ENCODE measurements at regions not wholly inside any gene's neighbourhood (a gene's known extent, or its start where the extent isn't known, plus 50 kb on each side); places are given as distances from the start of the nearest gene placed in this dataset.

DNA sequence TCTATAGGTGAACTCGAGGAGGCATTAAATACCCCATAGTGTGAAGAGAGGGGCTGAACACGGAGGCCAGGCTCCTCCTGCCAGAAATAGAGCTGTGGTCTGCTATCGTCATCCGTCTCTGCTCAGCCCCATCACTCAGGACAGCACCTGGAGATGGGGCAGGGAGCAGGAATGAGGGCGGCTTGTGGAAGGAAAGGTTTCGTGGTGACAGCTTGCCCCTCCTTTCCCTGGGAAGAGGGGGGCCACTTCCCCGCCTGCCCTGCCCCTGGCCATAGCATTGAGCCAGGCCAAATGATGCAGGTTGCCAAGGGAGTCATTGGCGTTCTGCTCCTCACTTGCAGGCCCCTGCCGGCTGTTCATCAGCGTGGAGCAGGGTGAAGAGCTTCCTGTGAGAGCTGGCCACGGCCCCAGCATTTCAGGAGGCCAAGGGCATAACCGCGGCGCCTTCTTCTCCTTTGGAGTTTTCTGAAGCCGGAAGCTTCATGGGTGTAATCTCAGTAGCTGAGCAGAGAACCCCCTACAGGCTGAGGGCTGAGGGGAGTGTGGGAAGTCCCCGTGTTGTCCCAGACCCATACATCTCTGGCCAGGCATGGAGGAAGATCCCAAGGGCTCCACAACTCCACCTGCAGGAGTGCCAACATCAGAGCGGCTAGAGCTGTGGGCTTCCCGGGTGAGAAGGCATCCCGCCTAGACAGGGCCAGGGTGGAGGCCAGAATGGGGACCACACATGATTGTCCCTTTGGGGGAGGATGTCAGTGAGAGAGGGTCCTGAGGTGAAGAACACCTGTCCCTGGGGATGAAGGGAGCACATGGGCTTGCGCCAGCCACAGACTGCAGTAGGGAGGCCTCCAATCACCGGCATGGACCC lies 112.5 kb upstream of the GLI2 start:
- TF ChIP-seq, protein P1, sequence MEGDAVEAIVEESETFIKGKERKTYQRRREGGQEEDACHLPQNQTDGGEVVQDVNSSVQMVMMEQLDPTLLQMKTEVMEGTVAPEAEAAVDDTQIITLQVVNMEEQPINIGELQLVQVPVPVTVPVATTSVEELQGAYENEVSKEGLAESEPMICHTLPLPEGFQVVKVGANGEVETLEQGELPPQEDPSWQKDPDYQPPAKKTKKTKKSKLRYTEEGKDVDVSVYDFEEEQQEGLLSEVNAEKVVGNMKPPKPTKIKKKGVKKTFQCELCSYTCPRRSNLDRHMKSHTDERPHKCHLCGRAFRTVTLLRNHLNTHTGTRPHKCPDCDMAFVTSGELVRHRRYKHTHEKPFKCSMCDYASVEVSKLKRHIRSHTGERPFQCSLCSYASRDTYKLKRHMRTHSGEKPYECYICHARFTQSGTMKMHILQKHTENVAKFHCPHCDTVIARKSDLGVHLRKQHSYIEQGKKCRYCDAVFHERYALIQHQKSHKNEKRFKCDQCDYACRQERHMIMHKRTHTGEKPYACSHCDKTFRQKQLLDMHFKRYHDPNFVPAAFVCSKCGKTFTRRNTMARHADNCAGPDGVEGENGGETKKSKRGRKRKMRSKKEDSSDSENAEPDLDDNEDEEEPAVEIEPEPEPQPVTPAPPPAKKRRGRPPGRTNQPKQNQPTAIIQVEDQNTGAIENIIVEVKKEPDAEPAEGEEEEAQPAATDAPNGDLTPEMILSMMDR (IDR thresholded peaks at IDR 0.05): no peak
- no peak for TF ChIP-seq EZH2 (IDR thresholded peaks at IDR 0.05)
- no peak for TF ChIP-seq EZH2phosphoT487 (IDR thresholded peaks at IDR 0.05)
